ENCODE measurements at regions not wholly inside any gene's neighbourhood (a gene's known extent, or its start where the extent isn't known, plus 50 kb on each side); places are given as distances from the start of the nearest gene placed in this dataset.

DNA sequence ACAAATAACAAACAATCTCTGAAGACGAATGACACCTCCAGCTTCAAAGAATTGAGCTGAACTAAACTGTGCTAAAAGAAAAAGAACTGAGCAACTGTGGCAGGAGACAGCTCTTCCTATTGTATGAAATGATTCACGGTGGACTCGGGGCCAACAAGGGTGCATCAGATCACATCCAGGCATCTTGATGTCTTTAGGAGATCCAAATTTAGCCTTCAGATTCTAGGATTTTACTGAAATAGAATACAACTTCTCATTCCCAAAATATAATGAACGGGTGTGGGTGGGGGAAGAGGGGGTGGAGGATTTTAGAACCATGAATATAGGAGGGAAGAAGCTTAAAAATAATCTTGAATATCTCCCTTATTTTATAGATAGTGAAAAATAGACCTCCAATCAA, 631.8 kb downstream of the ELAVL2 start:
- TF ChIP-seq, protein P1, sequence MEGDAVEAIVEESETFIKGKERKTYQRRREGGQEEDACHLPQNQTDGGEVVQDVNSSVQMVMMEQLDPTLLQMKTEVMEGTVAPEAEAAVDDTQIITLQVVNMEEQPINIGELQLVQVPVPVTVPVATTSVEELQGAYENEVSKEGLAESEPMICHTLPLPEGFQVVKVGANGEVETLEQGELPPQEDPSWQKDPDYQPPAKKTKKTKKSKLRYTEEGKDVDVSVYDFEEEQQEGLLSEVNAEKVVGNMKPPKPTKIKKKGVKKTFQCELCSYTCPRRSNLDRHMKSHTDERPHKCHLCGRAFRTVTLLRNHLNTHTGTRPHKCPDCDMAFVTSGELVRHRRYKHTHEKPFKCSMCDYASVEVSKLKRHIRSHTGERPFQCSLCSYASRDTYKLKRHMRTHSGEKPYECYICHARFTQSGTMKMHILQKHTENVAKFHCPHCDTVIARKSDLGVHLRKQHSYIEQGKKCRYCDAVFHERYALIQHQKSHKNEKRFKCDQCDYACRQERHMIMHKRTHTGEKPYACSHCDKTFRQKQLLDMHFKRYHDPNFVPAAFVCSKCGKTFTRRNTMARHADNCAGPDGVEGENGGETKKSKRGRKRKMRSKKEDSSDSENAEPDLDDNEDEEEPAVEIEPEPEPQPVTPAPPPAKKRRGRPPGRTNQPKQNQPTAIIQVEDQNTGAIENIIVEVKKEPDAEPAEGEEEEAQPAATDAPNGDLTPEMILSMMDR (conservative IDR thresholded peaks at IDR 0.05; ENCODE audit: low read length) = no peak
- TF ChIP-seq EZH2phosphoT487 (IDR thresholded peaks at IDR 0.05; ENCODE audit: borderline replicate concordance, low read depth, low read length) = no peak

Data from OCI-LY7 (cell line).